HCT116 (cell line): ENCODE measurements at regions not wholly inside any gene's neighbourhood (a gene's known extent, or its start where the extent isn't known, plus 50 kb on each side); places are given as distances from the start of the nearest gene placed in this dataset.

ENCODE experiments used
- ATAC-seq: fragments of 200-7000 bp; cut with Tn5 transposase; 2 replicates; pipeline ENCODE4 v1.9.1; 2020; ENCODE audit warnings: mild to moderate bottlenecking, moderate library complexity
- BruUV-seq: library from RNA; stranded (reverse); fragments of 400-500 nt; replicated peaks from 2 replicates; lab custom pipeline; 2021; lab: Mats Ljungman, UMichigan
- CTCF ChIA-PET: fragments of 300-600 bp; sonication (Branson Sonifier 250); formaldehyde crosslinking; loops from one replicate; lab custom pipeline; 2021; ENCODE audit warnings: antibody characterized with exemption; lab: Charles Lee
- POLR2A ChIA-PET: fragments of 300-600, 350-600 bp; sonication (Branson Sonifier 250); formaldehyde crosslinking; loops from one replicate; lab custom pipeline; 2021; ENCODE audit warnings: antibody characterized with exemption; lab: Charles Lee
- RAD21 ChIA-PET, 2 experiments: fragments of 300-600 bp; sonication (Branson Sonifier 250); formaldehyde crosslinking; loops; one replicate each; lab custom pipeline; 2023; ENCODE audit warnings: low total read pairs in 2 of 2; ENCODE audit not compliant: uncharacterized antibody in 2 of 2, unreplicated experiment in 2 of 2, low non-redundant PET in 1 of 2; lab: Charles Lee
- DNase-seq: peaks from one replicate; pipeline ENCODE4 v3.0.0-alpha.2; 2010; ENCODE audit warnings: low read depth, low spot score
- H2AFZ ChIP-seq: fragments of 200-600 bp; shearing (Covaris generic), sonication (generic); 2 replicates; pipeline ENCODE4 v1.6.1; 2017; ENCODE audit warnings: low read depth, mixed run types, mixed read lengths, antibody characterized with exemption, low read length; ENCODE audit not compliant: poor library complexity, severe bottlenecking
- H3K27ac ChIP-seq: 2 replicates; pipeline ENCODE4 v1.5.1; 2012; ENCODE audit warnings: low read depth, low read length
- H3K27me3 ChIP-seq: fragments of 200-600 bp; sonication (generic); 2 replicates; pipeline ENCODE4 v1.6.1; 2016; ENCODE audit warnings: mixed run types, low read length, mixed read lengths; ENCODE audit not compliant: insufficient read depth
- H3K36me3 ChIP-seq, 2 experiments: fragments of 200-500 bp in 1 of 2; fragments of 200-600 bp in 1 of 2; sonication (Bioruptor generic) in 1 of 2; sonication (generic) in 1 of 2; 2 replicates each; pipeline versions ENCODE4 v1.5.1 to v1.6.1; 2014 to 2016; ENCODE audit warnings: low read length in 2 of 2, inconsistent platforms in 1 of 2, mixed read lengths in 1 of 2, mixed run types in 1 of 2; ENCODE audit not compliant: insufficient read depth in 2 of 2, control insufficient read depth in 1 of 2
- H3K4me1 ChIP-seq, 2 experiments: fragments of 200-600 bp in 1 of 2; sonication (generic) in 1 of 2; 2 replicates each; pipeline versions ENCODE4 v1.5.1 to v1.6.1; 2012 to 2017; ENCODE audit warnings: low read length in 2 of 2, inconsistent platforms in 1 of 2, mild to moderate bottlenecking in 1 of 2, mixed read lengths in 1 of 2, mixed run types in 1 of 2, moderate library complexity in 1 of 2; ENCODE audit not compliant: insufficient read depth in 2 of 2, control insufficient read depth in 1 of 2
- H3K4me2 ChIP-seq: fragments of 200-600 bp; sonication (generic); 2 replicates; pipeline ENCODE4 v1.6.1; 2017; ENCODE audit warnings: mixed run types, low read length, mixed read lengths
- H3K4me3 ChIP-seq, 2 experiments: fragments of 200-600 bp in 1 of 2; sonication (generic) in 1 of 2; replicated peaks in 1 of 2; 2 replicates each; pipeline ENCODE4 v1.5.1; 2011 to 2016; ENCODE audit warnings: low read length in 2 of 2, control low read depth in 1 of 2, low read depth in 1 of 2, mild to moderate bottlenecking in 1 of 2, mixed read lengths in 1 of 2, mixed run types in 1 of 2
- H3K79me2 ChIP-seq: fragments of 200-600 bp; sonication (generic); 2 replicates; pipeline ENCODE4 v1.6.1; 2017; ENCODE audit warnings: mild to moderate bottlenecking, mixed run types, low read length, moderate library complexity, mixed read lengths; ENCODE audit not compliant: insufficient read depth
- H3K9ac ChIP-seq: fragments of 200-600 bp; sonication (generic); 2 replicates; pipeline ENCODE4 v1.6.1; 2016; ENCODE audit warnings: low read length, mixed read lengths
- H3K9me2 ChIP-seq: fragments of 200-600 bp; sonication (generic), shearing (Covaris generic); 2 replicates; pipeline ENCODE4 v1.6.1; 2017; ENCODE audit warnings: mixed run types, mild to moderate bottlenecking, moderate library complexity; ENCODE audit not compliant: insufficient read depth
- H3K9me3 ChIP-seq, 2 experiments: fragments of 200-500 bp in 1 of 2; fragments of 200-600 bp in 1 of 2; sonication (Bioruptor generic) in 1 of 2; sonication (generic) in 1 of 2; 2 replicates each; pipeline ENCODE4 v1.6.1; 2014 to 2017; ENCODE audit warnings: low read length in 2 of 2, mixed read lengths in 2 of 2, inconsistent platforms in 1 of 2, low read depth in 1 of 2, mild to moderate bottlenecking in 1 of 2, mixed run types in 1 of 2, moderate library complexity in 1 of 2; ENCODE audit not compliant: control insufficient read depth in 1 of 2, insufficient read depth in 1 of 2
- H4K20me1 ChIP-seq: fragments of 200-600 bp; sonication (generic), shearing (Covaris generic); 2 replicates; pipeline ENCODE4 v1.6.1; 2017; ENCODE audit warnings: mixed run types, mild to moderate bottlenecking, moderate library complexity; ENCODE audit not compliant: insufficient read depth
- CBX3 ChIP-seq: IDR thresholded peaks from 2 replicates; pipeline ENCODE4 v1.6.1; 2012; ENCODE audit warnings: low read depth
- CEBPB ChIP-seq: IDR thresholded peaks from 2 replicates; pipeline ENCODE4 v1.6.1; 2012; ENCODE audit warnings: low read depth
- ELF1 ChIP-seq: IDR thresholded peaks from 2 replicates; pipeline ENCODE4 v1.6.1; 2012; ENCODE audit warnings: low read depth, borderline replicate concordance
- EZH2 ChIP-seq: fragments of 200-600 bp; sonication (generic); IDR thresholded peaks from 2 replicates; pipeline ENCODE4 v1.6.1; 2017; ENCODE audit warnings: antibody characterized with exemption, mixed run types
- EZH2phosphoT487 ChIP-seq: fragments of 200-600 bp; IDR thresholded peaks from 2 replicates; pipeline ENCODE4 v1.6.1; 2018; ENCODE audit warnings: antibody characterized with exemption, borderline replicate concordance
- FOSL1 ChIP-seq: IDR thresholded peaks from 2 replicates; pipeline ENCODE4 v1.6.1; 2012; ENCODE audit warnings: low read depth
- JUND ChIP-seq: IDR thresholded peaks from 2 replicates; pipeline ENCODE4 v1.6.1; 2012
- POLR2A ChIP-seq: IDR thresholded peaks from 2 replicates; pipeline ENCODE4 v1.7.0; 2011; ENCODE audit warnings: borderline replicate concordance; ENCODE audit not compliant: insufficient read depth, insufficient read length; ENCODE audit errors: extremely low read depth
- RAD21 ChIP-seq: IDR thresholded peaks from 2 replicates; pipeline ENCODE4 v1.6.1; 2012; ENCODE audit warnings: low read depth, mild to moderate bottlenecking
- SIN3A ChIP-seq: IDR thresholded peaks from 2 replicates; pipeline ENCODE4 v1.6.1; 2012; ENCODE audit warnings: low read depth
- SP1 ChIP-seq: IDR thresholded peaks from 2 replicates; pipeline ENCODE4 v1.6.1; 2012; ENCODE audit warnings: low read depth
- SRF ChIP-seq: IDR thresholded peaks from 2 replicates; pipeline ENCODE4 v1.6.1; 2012; ENCODE audit warnings: low read depth
- TCF7L2 ChIP-seq: IDR thresholded peaks from 2 replicates; pipeline ENCODE4 v1.7.0; 2011; ENCODE audit warnings: borderline replicate concordance, inconsistent platforms; ENCODE audit not compliant: insufficient read depth, insufficient read length; ENCODE audit errors: extremely low read depth
- YY1 ChIP-seq: IDR thresholded peaks from 2 replicates; pipeline ENCODE4 v1.6.1; 2011; ENCODE audit warnings: low read length, low read depth, moderate library complexity, mild to moderate bottlenecking; ENCODE audit not compliant: insufficient replicate concordance; ENCODE audit errors: extremely low read depth
- ZFX ChIP-seq: fragments of 450-650 bp; IDR thresholded peaks from 2 replicates; pipeline ENCODE4 v1.6.1; 2017
- ZNF274 ChIP-seq: fragments of 200-500 bp; sonication (Bioruptor generic); IDR thresholded peaks from 2 replicates; pipeline ENCODE4 v1.6.1; 2014; ENCODE audit warnings: mild to moderate bottlenecking, low read depth, low read length, inconsistent platforms
- intact Hi-C: fragments of 100-400 bp; cut with micrococcal nuclease; formaldehyde crosslinking; loops from 2 replicates; pipeline ENCODE4 v1.10.0; 2022
- TF ChIP-seq, protein P1 (sequence below): IDR thresholded peaks from 2 replicates; pipeline ENCODE4 v1.6.1; 2011; ENCODE audit warnings: mild to moderate bottlenecking, low read length, moderate library complexity; ENCODE audit not compliant: insufficient replicate concordance; ENCODE audit errors: extremely low read depth
- TF ChIP-seq, protein P2 (sequence below): IDR thresholded peaks from 2 replicates; pipeline ENCODE4 v1.6.1; 2012
- TF ChIP-seq, protein P3 (sequence below): IDR thresholded peaks from 2 replicates; pipeline ENCODE4 v1.6.1; 2012

- H3K27me3 ChIP-seq: no peaks in the 10 kb centered on the region
- no peaks in the 10 kb centered on the region for H3K9me2 ChIP-seq
- no peak overlapping the region for H2AFZ ChIP-seq
- TF ChIP-seq TCF7L2 (no peak), ZFX (no peak), SRF (no peak), EZH2phosphoT487 (no peak), POLR2A (no peak), YY1 (no peak), EZH2 (no peak), JUND (no peak)
- TF ChIP-seq, protein P1, sequence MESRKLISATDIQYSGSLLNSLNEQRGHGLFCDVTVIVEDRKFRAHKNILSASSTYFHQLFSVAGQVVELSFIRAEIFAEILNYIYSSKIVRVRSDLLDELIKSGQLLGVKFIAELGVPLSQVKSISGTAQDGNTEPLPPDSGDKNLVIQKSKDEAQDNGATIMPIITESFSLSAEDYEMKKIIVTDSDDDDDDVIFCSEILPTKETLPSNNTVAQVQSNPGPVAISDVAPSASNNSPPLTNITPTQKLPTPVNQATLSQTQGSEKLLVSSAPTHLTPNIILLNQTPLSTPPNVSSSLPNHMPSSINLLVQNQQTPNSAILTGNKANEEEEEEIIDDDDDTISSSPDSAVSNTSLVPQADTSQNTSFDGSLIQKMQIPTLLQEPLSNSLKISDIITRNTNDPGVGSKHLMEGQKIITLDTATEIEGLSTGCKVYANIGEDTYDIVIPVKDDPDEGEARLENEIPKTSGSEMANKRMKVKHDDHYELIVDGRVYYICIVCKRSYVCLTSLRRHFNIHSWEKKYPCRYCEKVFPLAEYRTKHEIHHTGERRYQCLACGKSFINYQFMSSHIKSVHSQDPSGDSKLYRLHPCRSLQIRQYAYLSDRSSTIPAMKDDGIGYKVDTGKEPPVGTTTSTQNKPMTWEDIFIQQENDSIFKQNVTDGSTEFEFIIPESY: no peak
- H3K27ac ChIP-seq: no peak overlapping the region
- no TSS peak for BruUV-seq
- no peaks in the 10 kb centered on the region for H3K9me3 ChIP-seq
- CTCF ChIA-PET: no interaction called here
- H3K79me2 ChIP-seq: no peaks in the 10 kb centered on the region
- H3K36me3 ChIP-seq: no peaks in the 10 kb centered on the region
- DNase-seq (no peak), ATAC-seq (0 out of 2 replicates have a peak, but pooled peaks have one; percentile 23)
- H3K9ac ChIP-seq: no peak overlapping the region
- POLR2A ChIA-PET: no interaction called here
- H3K4me3 ChIP-seq: no peak overlapping the region
- intact Hi-C loops: no loop called here
- RAD21 ChIA-PET: no interaction called here
- H3K4me2 ChIP-seq: peak overlapping the region; percentile 45
- no peaks in the 10 kb centered on the region for H4K20me1 ChIP-seq
- H3K4me1 ChIP-seq: peaks cover 12 to 36% of the 10 kb centered on the region in 2 experiments
These were observed 276.9 kb downstream of the PRELID2 start for GRCh38 chr5:145558288-145558687.

DNA sequence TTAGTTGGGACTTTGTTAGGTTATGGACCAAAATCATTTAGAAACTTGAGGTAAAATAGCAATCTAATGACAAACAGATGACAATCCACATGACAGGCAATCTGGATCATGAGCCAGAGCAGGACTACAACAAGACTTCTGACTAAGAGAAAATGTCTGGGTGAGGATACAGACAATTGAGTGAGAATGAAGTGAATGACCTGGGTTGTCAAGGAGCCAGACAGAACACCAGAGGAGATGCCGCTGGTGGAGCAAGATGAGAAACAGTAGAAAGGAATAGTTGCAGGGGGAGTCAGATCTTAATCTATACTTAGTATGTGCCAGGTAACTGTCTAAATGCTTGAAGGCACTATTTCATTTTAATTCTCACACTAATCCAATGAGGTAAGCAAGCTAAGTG lies 277.8 kb downstream of the PRELID2 start:
- Histone ChIP-seq H3K27me3 (no peaks in the 10 kb centered on the region), H3K9me2 (no peaks in the 10 kb centered on the region), H3K79me2 (no peaks in the 10 kb centered on the region), H3K4me2 (no peak overlapping the region), H3K36me3 (no peaks in the 10 kb centered on the region), H3K4me3 (no peak overlapping the region), H3K4me1 (peaks cover 12 to 33% of the 10 kb centered on the region in 2 experiments), H2AFZ (no peak overlapping the region), H4K20me1 (no peaks in the 10 kb centered on the region), H3K9ac (no peak overlapping the region), H3K27ac (no peak overlapping the region), H3K9me3 (no peaks in the 10 kb centered on the region)
- no TSS peak for BruUV-seq
- RAD21 ChIA-PET: no interaction called here
- ATAC-seq (no peak), DNase-seq (no peak)
- POLR2A ChIA-PET: no interaction called here
- CTCF ChIA-PET: no interaction called here
- intact Hi-C loops: no loop called here
- TF ChIP-seq FOSL1: no peak
- no peak for TF ChIP-seq RAD21
- no peak for TF ChIP-seq SP1
- no peak for TF ChIP-seq POLR2A
- TF ChIP-seq, protein P2, sequence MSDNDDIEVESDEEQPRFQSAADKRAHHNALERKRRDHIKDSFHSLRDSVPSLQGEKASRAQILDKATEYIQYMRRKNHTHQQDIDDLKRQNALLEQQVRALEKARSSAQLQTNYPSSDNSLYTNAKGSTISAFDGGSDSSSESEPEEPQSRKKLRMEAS: no peak
- no peak for TF ChIP-seq TCF7L2
- TF ChIP-seq CEBPB: no peak
- no peak for TF ChIP-seq SIN3A
- TF ChIP-seq, protein P1: no peak
- no peak for TF ChIP-seq ZFX
- TF ChIP-seq ELF1: no peak
- TF ChIP-seq, protein P3, sequence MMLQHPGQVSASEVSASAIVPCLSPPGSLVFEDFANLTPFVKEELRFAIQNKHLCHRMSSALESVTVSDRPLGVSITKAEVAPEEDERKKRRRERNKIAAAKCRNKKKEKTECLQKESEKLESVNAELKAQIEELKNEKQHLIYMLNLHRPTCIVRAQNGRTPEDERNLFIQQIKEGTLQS: no peak
- no peak for TF ChIP-seq ZNF274
- TF ChIP-seq JUND: no peak
- TF ChIP-seq CBX3: no peak
- TF ChIP-seq EZH2: no peak
